ENCODE measurements at regions not wholly inside any gene's neighbourhood (a gene's known extent, or its start where the extent isn't known, plus 50 kb on each side); places are given as distances from the start of the nearest gene placed in this dataset.
"Not testable (repeated sequence)": the region's sequence is repeated elsewhere in the genome, so short reads cannot be mapped to it uniquely, and the experiment has no call there.

DNA sequence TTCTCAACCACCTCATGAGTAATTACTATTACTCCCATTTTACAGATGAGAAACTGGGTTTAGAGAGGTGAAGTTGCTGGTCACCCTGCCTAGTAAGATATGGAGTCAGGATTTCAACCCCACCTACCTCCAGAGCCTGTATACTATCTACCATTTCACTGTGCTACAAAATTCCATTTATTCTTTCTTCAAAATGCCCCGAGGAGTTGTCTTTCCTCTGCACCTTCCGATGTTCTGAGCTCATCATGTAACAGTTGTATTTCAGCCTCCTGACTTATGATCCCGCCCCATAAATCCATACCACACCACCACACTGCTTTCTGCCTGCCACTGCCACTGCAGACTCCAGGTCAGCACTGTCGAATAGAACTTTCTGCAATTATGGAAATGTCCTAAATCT, 71.3 kb upstream of the SLC25A36 start:
- Histone ChIP-seq H3K79me2 (ENCODE audit: insufficient read depth, low read depth) (no peaks in the 10 kb centered on the region), H3K27me3 (ENCODE audit: insufficient read depth, low read depth) (no peaks in the 10 kb centered on the region), H3K27ac (no peak overlapping the region), H4K20me1 (ENCODE audit: insufficient read depth) (no peaks in the 10 kb centered on the region), H3K36me3 (ENCODE audit: insufficient read depth) (no peaks in the 10 kb centered on the region), H3K9ac (no peak overlapping the region), H2AFZ (ENCODE audit: low read depth) (no peak overlapping the region), H3K4me1 (ENCODE audit: low read depth, poor library complexity, severe bottlenecking) (no peaks in the 10 kb centered on the region), H3K4me2 (no peak overlapping the region), H3K4me3 (IDR thresholded peaks at IDR 0.05; ENCODE audit: insufficient read depth, low read depth, low read length) (no peak overlapping the region)
- no peak for TF ChIP-seq CTCF (conservative IDR thresholded peaks at IDR 0.05; ENCODE audit: low read depth, low read length)

- TF ChIP-seq CTCF (conservative IDR thresholded peaks at IDR 0.05; ENCODE audit: low read depth, low read length) = no peak
- no peaks in the 10 kb centered on the region for H3K4me1 ChIP-seq (ENCODE audit: low read depth, poor library complexity, severe bottlenecking)
- H3K27ac ChIP-seq = no peak overlapping the region
- no peaks in the 10 kb centered on the region for H3K79me2 ChIP-seq (ENCODE audit: insufficient read depth, low read depth)
- H3K27me3 ChIP-seq (ENCODE audit: insufficient read depth, low read depth) = no peaks in the 10 kb centered on the region
- H3K9ac ChIP-seq = no peak overlapping the region
- H3K36me3 ChIP-seq (ENCODE audit: insufficient read depth) = no peaks in the 10 kb centered on the region
- no peak overlapping the region for H3K4me3 ChIP-seq (IDR thresholded peaks at IDR 0.05; ENCODE audit: insufficient read depth, low read depth, low read length)
- no peak overlapping the region for H3K4me2 ChIP-seq
- no peaks in the 10 kb centered on the region for H4K20me1 ChIP-seq (ENCODE audit: insufficient read depth)
- H2AFZ ChIP-seq (ENCODE audit: low read depth) = no peak overlapping the region
These were observed 70.6 kb upstream of the SLC25A36 start for GRCh38 chr3:140871022-140871421.

DNA sequence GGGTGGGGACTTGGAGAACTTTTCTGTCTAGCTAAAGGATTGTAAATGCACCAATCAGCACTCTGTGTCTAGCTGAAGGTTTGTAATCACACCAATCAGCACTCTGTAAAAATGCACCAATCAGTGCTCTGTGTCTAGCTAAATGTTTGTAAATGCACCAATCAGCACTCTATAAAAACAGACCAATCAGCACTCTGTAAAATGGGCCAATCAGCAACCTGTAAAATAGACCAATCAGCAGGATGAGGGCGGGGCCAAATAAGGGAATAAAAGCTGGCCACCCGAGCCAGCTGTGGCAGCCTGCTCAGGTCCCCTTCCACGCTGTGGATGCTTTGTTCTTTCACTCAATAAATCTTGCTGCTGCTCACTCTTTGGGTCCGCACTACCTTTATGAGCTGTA, 69.5 kb upstream of the SLC25A36 start:
- not testable (repeated sequence) for H3K27me3 ChIP-seq (ENCODE audit: insufficient read depth, low read depth); H4K20me1 ChIP-seq (ENCODE audit: insufficient read depth); H3K4me1 ChIP-seq (ENCODE audit: low read depth, poor library complexity, severe bottlenecking); H2AFZ ChIP-seq (ENCODE audit: low read depth); H3K79me2 ChIP-seq (ENCODE audit: insufficient read depth, low read depth); H3K27ac ChIP-seq; H3K4me3 ChIP-seq (IDR thresholded peaks at IDR 0.05; ENCODE audit: insufficient read depth, low read depth, low read length); H3K9ac ChIP-seq; H3K36me3 ChIP-seq (ENCODE audit: insufficient read depth); H3K4me2 ChIP-seq

DNA sequence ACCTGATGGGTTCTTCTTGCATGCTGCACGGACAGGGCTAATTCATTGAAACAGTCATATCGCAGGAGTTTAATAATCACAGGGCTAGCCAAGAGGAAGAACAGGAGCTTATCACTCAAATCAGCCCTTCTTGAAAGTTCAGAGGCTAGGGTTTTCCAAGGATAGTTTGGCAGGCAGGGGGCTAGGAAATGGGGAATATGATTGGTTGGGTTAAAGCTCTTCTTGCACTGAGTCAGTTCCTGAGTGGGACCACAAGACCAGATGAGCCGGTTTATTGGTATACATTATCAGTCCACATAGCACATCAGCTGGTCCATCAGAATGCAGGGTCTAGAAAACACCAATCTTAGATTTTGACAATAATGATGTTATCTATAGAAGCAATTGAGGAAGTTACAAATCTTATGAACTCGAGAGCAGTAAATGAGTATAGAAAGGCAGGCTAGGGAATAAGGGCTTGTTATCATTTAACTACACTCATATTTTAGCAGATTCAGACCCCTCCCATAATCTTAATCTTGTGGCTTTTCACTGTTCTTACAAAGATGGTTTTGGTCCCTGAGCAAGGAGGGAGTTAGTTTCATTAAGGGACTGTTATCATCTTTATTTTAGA, 58.1 kb upstream of the SLC25A36 start:
- H3K27me3 ChIP-seq (ENCODE audit: insufficient read depth, low read depth) = no peaks in the 10 kb centered on the region
- peak overlapping the region; percentile 58 for H3K27ac ChIP-seq
- H2AFZ ChIP-seq (ENCODE audit: low read depth) = peak overlapping the region; percentile 21; the same call in 1 of the 2 replicates
- peaks cover 26% of the 10 kb centered on the region for H3K4me1 ChIP-seq (ENCODE audit: low read depth, poor library complexity, severe bottlenecking)
- no peaks in the 10 kb centered on the region for H3K79me2 ChIP-seq (ENCODE audit: insufficient read depth, low read depth)
- peak overlapping the region; percentile 69 for H3K4me2 ChIP-seq
- no peak for TF ChIP-seq CTCF (conservative IDR thresholded peaks at IDR 0.05; ENCODE audit: low read depth, low read length)
- no peak overlapping the region for H3K4me3 ChIP-seq (IDR thresholded peaks at IDR 0.05; ENCODE audit: insufficient read depth, low read depth, low read length)
- no peaks in the 10 kb centered on the region for H3K36me3 ChIP-seq (ENCODE audit: insufficient read depth)
- no peak overlapping the region for H3K9ac ChIP-seq
- no peaks in the 10 kb centered on the region for H4K20me1 ChIP-seq (ENCODE audit: insufficient read depth)

DNA sequence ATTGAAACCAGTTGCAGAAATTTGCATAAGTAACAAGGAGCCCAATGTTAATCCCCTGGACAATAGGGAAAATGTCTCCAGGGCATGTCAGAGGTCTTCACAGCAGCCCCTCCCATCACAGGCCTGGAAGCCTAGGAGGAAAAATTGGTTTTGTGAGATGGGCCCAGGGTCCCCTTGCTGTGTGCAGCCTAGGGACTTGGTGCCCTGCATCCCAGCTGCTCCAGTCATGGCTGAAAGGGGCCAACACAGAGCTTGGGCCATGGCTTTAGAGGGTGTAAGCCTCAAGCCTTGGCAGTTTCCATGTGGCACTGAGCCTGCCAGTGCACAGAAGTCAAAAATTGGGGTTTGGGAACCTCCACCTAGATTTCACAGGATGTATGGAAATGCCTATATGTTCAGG, 55.9 kb upstream of the SLC25A36 start:
- H3K36me3 ChIP-seq (ENCODE audit: insufficient read depth); H2AFZ ChIP-seq (ENCODE audit: low read depth); H3K4me3 ChIP-seq (IDR thresholded peaks at IDR 0.05; ENCODE audit: insufficient read depth, low read depth, low read length); H3K4me2 ChIP-seq; H3K27me3 ChIP-seq (ENCODE audit: insufficient read depth, low read depth); H3K79me2 ChIP-seq (ENCODE audit: insufficient read depth, low read depth); H3K9ac ChIP-seq; H3K27ac ChIP-seq; H4K20me1 ChIP-seq (ENCODE audit: insufficient read depth): not testable (repeated sequence)
- H3K4me1 ChIP-seq (ENCODE audit: low read depth, poor library complexity, severe bottlenecking) = peaks cover 26% of the 10 kb centered on the region

Measured in KMS-11 (cell line).